CD14-positive monocyte (primary cell): ENCODE measurements at regions not wholly inside any gene's neighbourhood (a gene's known extent, or its start where the extent isn't known, plus 50 kb on each side); places are given as distances from the start of the nearest gene placed in this dataset.

Source experiments
- DNase-seq, 3 donors: peaks; one replicate each; pipeline ENCODE4 v3.0.0-alpha.2; 2011 to 2022
- H2AFZ ChIP-seq: 2 replicates; pipeline ENCODE4 v1.6.0; 2012; ENCODE audit warnings: mild to moderate bottlenecking, low read depth, low read length, inconsistent platforms; ENCODE audit not compliant: insufficient read depth, poor library complexity, severe bottlenecking
- H3K27ac ChIP-seq, 2 donors: 1 replicate in 1 of 2; 2 replicates in 1 of 2; pipeline ENCODE4 v1.5.1; 2012 to 2013; ENCODE audit warnings: low read length in 2 of 2, control low read depth in 1 of 2, inconsistent platforms in 1 of 2, low read depth in 1 of 2, mild to moderate bottlenecking in 1 of 2
- H3K27me3 ChIP-seq, 2 donors: one replicate each; pipeline versions ENCODE4 v1.6.0 to v1.6.1; 2011 to 2013; ENCODE audit warnings: low read length in 2 of 2; ENCODE audit not compliant: control insufficient read depth in 2 of 2, insufficient read depth in 2 of 2
- H3K36me3 ChIP-seq, 2 donors: replicated peaks in 1 of 2; 1 replicate in 1 of 2; 2 replicates in 1 of 2; pipeline versions ENCODE4 v1.5.1 to v1.6.1; 2012 to 2013; ENCODE audit warnings: low read length in 2 of 2, control low read depth in 1 of 2, inconsistent platforms in 1 of 2, mild to moderate bottlenecking in 1 of 2; ENCODE audit not compliant: insufficient read depth in 2 of 2, control insufficient read depth in 1 of 2
- H3K4me1 ChIP-seq, 2 donors: 1 replicate in 1 of 2; 2 replicates in 1 of 2; pipeline versions ENCODE4 v1.5.1 to v1.6.1; 2012 to 2013; ENCODE audit warnings: low read length in 2 of 2, control low read depth in 1 of 2, inconsistent platforms in 1 of 2, mild to moderate bottlenecking in 1 of 2, moderate library complexity in 1 of 2; ENCODE audit not compliant: insufficient read depth in 2 of 2, control insufficient read depth in 1 of 2
- H3K4me2 ChIP-seq: replicated peaks from 2 replicates; pipeline ENCODE3; 2012; ENCODE audit warnings: low read length, moderate library complexity, mild to moderate bottlenecking; ENCODE audit not compliant: poor library complexity, severe bottlenecking; ENCODE audit errors: extremely low read depth
- H3K4me3 ChIP-seq, 3 experiments: fragments of 200-600 bp in 1 of 3; sonication (generic) in 1 of 3; replicated peaks in 1 of 3; 1 replicate in 2 of 3; 2 replicates in 1 of 3; pipeline ENCODE4 v1.5.1; 2011 to 2013; ENCODE audit warnings: low read length in 3 of 3, mild to moderate bottlenecking in 3 of 3, control low read depth in 2 of 3, low read depth in 2 of 3, inconsistent platforms in 1 of 3, moderate library complexity in 1 of 3
- H3K79me2 ChIP-seq: 2 replicates; pipeline ENCODE4 v1.6.0; 2012; ENCODE audit warnings: mild to moderate bottlenecking, control low read depth, inconsistent platforms, low read length, moderate library complexity; ENCODE audit not compliant: insufficient read depth
- H3K9ac ChIP-seq: 2 replicates; pipeline ENCODE4 v1.6.0; 2017; ENCODE audit warnings: low read length, mild to moderate bottlenecking; ENCODE audit not compliant: insufficient read depth, poor library complexity, severe bottlenecking
- H3K9me3 ChIP-seq, 2 donors: replicated peaks in 1 of 2; 1 replicate in 1 of 2; 2 replicates in 1 of 2; pipeline versions ENCODE4 v1.5.1 to v1.6.1; 2012 to 2013; ENCODE audit warnings: low read length in 2 of 2, control low read depth in 1 of 2; ENCODE audit not compliant: control insufficient read depth in 1 of 2, insufficient read depth in 1 of 2
- H4K20me1 ChIP-seq: 2 replicates; pipeline ENCODE4 v1.6.0; 2012; ENCODE audit warnings: mild to moderate bottlenecking, low read length, control low read depth, moderate library complexity; ENCODE audit not compliant: insufficient read depth
- H3K27ac Mint-ChIP-seq, 7 donors: one replicate each; pipeline ENCODE4 v1.8.0; 2020; ENCODE audit warnings: mild to moderate bottlenecking in 7 of 7, mixed read lengths in 7 of 7, moderate library complexity in 6 of 7, inconsistent platforms in 2 of 7
- H3K27me3 Mint-ChIP-seq, 3 donors: one replicate each; pipeline ENCODE4 v1.8.0; 2021 to 2022; ENCODE audit warnings: low read depth in 3 of 3, mild to moderate bottlenecking in 3 of 3, mixed read lengths in 3 of 3, moderate library complexity in 3 of 3, inconsistent platforms in 1 of 3
- H3K36me3 Mint-ChIP-seq, 2 donors: one replicate each; pipeline ENCODE4 v1.8.0; 2020; ENCODE audit warnings: mixed read lengths in 2 of 2, inconsistent platforms in 1 of 2, mild to moderate bottlenecking in 1 of 2
- H3K4me1 Mint-ChIP-seq: one replicate; pipeline ENCODE4 v1.8.0; 2020; ENCODE audit warnings: mild to moderate bottlenecking, mixed read lengths
- H3K4me3 Mint-ChIP-seq, 2 donors: one replicate each; pipeline ENCODE4 v1.8.0; 2020; ENCODE audit warnings: mild to moderate bottlenecking in 2 of 2, mixed read lengths in 2 of 2, moderate library complexity in 1 of 2
- H3K9me3 Mint-ChIP-seq, 7 donors: one replicate each; pipeline ENCODE4 v1.8.0; 2020 to 2022; ENCODE audit warnings: mixed read lengths in 7 of 7, mild to moderate bottlenecking in 6 of 7, moderate library complexity in 6 of 7, inconsistent platforms in 2 of 7
- CTCF ChIP-seq: fragments of 200-600 bp; IDR thresholded peaks from one replicate; pipeline ENCODE4 v1.8.0; 2022; ENCODE audit warnings: antibody characterized with exemption, mild to moderate bottlenecking
- WGBS: methylation state at CpG from one replicate; pipeline ENCODE4 v1.1.5; 2013; ENCODE audit warnings: missing lambda C conversion rate; ENCODE audit not compliant: insufficient coverage; 5-methylcytosine and 5-hydroxymethylcytosine counted together
- intact Hi-C, 2 donors: fragments of 100-400 bp; cut with micrococcal nuclease; formaldehyde crosslinking; loops; one replicate each; pipeline versions ENCODE4 v1.15.0 to v1.15.1; 2023

DNA sequence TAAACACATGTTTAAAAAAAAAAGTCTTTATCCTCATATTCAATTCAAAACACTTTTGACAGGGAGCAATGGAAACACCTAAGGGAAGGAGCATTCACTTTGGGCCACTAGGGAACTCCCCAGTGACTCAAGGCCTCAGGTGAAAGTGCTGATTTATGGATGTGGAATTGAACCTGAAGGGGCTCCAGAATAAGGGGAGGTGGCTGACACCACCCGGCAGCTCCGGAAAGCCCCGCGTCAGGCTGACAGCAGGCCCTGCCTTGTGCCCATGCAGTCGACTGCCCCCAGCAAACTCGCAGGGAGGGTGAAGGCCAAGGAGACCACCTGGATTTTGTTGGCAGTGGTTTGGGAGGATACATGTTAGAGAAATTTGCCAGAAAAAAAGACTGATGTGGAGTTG is 275.3 kb upstream of the NCKAP5 start:
- Histone ChIP-seq H3K4me2 (no peak overlapping the region), H3K27me3 (no peaks in the 10 kb centered on the region), H3K27ac (no peak overlapping the region), H2AFZ (no peak overlapping the region), H3K36me3 (no peaks in the 10 kb centered on the region), H4K20me1 (no peaks in the 10 kb centered on the region), H3K9ac (no peak overlapping the region), H3K4me1 (no peaks in the 10 kb centered on the region), H3K79me2 (no peaks in the 10 kb centered on the region), H3K4me3 (no peak overlapping the region), H3K9me3 (no peaks in the 10 kb centered on the region)
- Mint-ChIP-seq H3K36me3 (no peaks in the 10 kb centered on the region), H3K27me3 (peaks cover 4 to 11% (median 11%) of the 10 kb centered on the region in 3 donors), H3K4me3 (no peak overlapping the region), H3K27ac (no peak overlapping the region), H3K9me3 (no peaks in the 10 kb centered on the region), H3K4me1 (no peaks in the 10 kb centered on the region)
- 97% methylated on average over 4 of the region's 6 CpGs for WGBS
- no peak for TF ChIP-seq CTCF
- DNase-seq = no peak
- intact Hi-C loops = loop anchor here in 1 of 2 donors (5.0 kb wide), 1 partner anchor 1296 kb away; no protein-coding TSS in a partner anchor

GRCh38 chr2:133844214-133844892 is 276.1 kb upstream of the NCKAP5 start:
- peak; percentile 4 to 21 (median 20) for DNase-seq
- Histone ChIP-seq H4K20me1 (no peaks in the 10 kb centered on the region), H3K9ac (no peak overlapping the region), H3K9me3 (no peaks in the 10 kb centered on the region), H3K79me2 (no peaks in the 10 kb centered on the region), H3K4me2 (no peak overlapping the region), H3K27ac (no peak overlapping the region), H3K36me3 (no peaks in the 10 kb centered on the region), H3K4me3 (no peak overlapping the region), H3K27me3 (no peaks in the 10 kb centered on the region), H2AFZ (no peak overlapping the region), H3K4me1 (no peaks in the 10 kb centered on the region)
- Mint-ChIP-seq H3K27me3 (peaks cover 4 to 11% (median 11%) of the 10 kb centered on the region in 3 donors), H3K9me3 (no peaks in the 10 kb centered on the region), H3K4me1 (no peaks in the 10 kb centered on the region), H3K27ac (no peak overlapping the region), H3K4me3 (no peak overlapping the region), H3K36me3 (no peaks in the 10 kb centered on the region)
- peak; percentile 77 for TF ChIP-seq CTCF
- intact Hi-C loops = loop anchor here (2.0 to 5.0 kb wide), 2 partner anchors 1294 to 1297 kb away; no protein-coding TSS in a partner anchor
- WGBS = 0% methylated on average over 5 of the region's 9 CpGs
